Panc1 (cell line): ENCODE measurements at regions not wholly inside any gene's neighbourhood (a gene's known extent, or its start where the extent isn't known, plus 50 kb on each side); places are given as distances from the start of the nearest gene placed in this dataset.

Experiments used
- ATAC-seq: fragments of 200-7000 bp; cut with Tn5 transposase; 2 replicates; pipeline ENCODE4 v1.9.1; 2020; ENCODE audit warnings: mild to moderate bottlenecking, moderate library complexity
- BruUV-seq: library from RNA; stranded (reverse); fragments of 400-500 nt; replicated peaks from 2 replicates; lab custom pipeline; 2021; lab: Mats Ljungman, UMichigan
- CTCF ChIA-PET: fragments of 300-600 bp; sonication (Branson Sonifier 250); formaldehyde crosslinking; loops from one replicate; lab custom pipeline; 2022; ENCODE audit warnings: antibody characterized with exemption; lab: Charles Lee
- POLR2A ChIA-PET: fragments of 300-600 bp; sonication (Branson Sonifier 250); formaldehyde crosslinking; loops from one replicate; lab custom pipeline; 2022; ENCODE audit warnings: antibody characterized with exemption; lab: Charles Lee
- DNase-seq: peaks from one replicate; pipeline ENCODE4 v3.0.0-alpha.2; 2010; ENCODE audit warnings: low read depth, low spot score
- H3K27ac ChIP-seq: 2 replicates; pipeline ENCODE4 v1.5.1; 2011; ENCODE audit warnings: mild to moderate bottlenecking, low read length, inconsistent platforms
- H3K27me3 ChIP-seq: fragments of 200-500 bp; sonication (Bioruptor generic); 2 replicates; pipeline ENCODE4 v1.6.0; 2014; ENCODE audit warnings: low read length, inconsistent platforms; ENCODE audit not compliant: control insufficient read depth, insufficient read depth
- H3K36me3 ChIP-seq: fragments of 200-500 bp; sonication (Bioruptor generic); 2 replicates; pipeline ENCODE4 v1.5.1; 2014; ENCODE audit warnings: inconsistent platforms, mild to moderate bottlenecking, low read length, moderate library complexity; ENCODE audit not compliant: control insufficient read depth, insufficient read depth
- H3K4me1 ChIP-seq: 2 replicates; pipeline ENCODE4 v1.5.1; 2011; ENCODE audit warnings: inconsistent platforms, mild to moderate bottlenecking, low read length, moderate library complexity; ENCODE audit not compliant: control insufficient read depth, insufficient read depth
- H3K4me3 ChIP-seq, 2 experiments: 2 replicates each; pipeline ENCODE4 v1.5.1; 2011 to 2012; ENCODE audit warnings: low read depth in 2 of 2, low read length in 2 of 2, mild to moderate bottlenecking in 2 of 2, inconsistent platforms in 1 of 2, moderate library complexity in 1 of 2
- H3K9me3 ChIP-seq: fragments of 200-500 bp; sonication (Bioruptor generic); 2 replicates; pipeline ENCODE4 v1.5.1; 2014; ENCODE audit warnings: low read depth, mild to moderate bottlenecking, inconsistent platforms, low read length, moderate library complexity; ENCODE audit not compliant: control insufficient read depth, insufficient read depth
- CTCF ChIP-seq: fragments of 450-650 bp; IDR thresholded peaks from 2 replicates; pipeline ENCODE4 v1.5.1; 2017; ENCODE audit warnings: mild to moderate bottlenecking
- POLR2AphosphoS5 ChIP-seq: IDR thresholded peaks from 2 replicates; pipeline ENCODE4 v1.6.1; 2012; ENCODE audit warnings: mild to moderate bottlenecking, low read depth, low read length, moderate library complexity
- REST ChIP-seq, 2 experiments: IDR thresholded peaks; 2 replicates each; pipeline ENCODE4 v1.6.1; 2011 to 2012; ENCODE audit warnings: low read depth in 2 of 2, control low read depth in 1 of 2, low read length in 1 of 2, mild to moderate bottlenecking in 1 of 2, moderate library complexity in 1 of 2; ENCODE audit not compliant: insufficient read depth in 1 of 2
- SIN3A ChIP-seq: IDR thresholded peaks from 2 replicates; pipeline ENCODE4 v1.6.1; 2012; ENCODE audit warnings: low read depth, mild to moderate bottlenecking, low read length, moderate library complexity, borderline replicate concordance; ENCODE audit not compliant: insufficient read depth
- TCF7L2 ChIP-seq: IDR thresholded peaks from 2 replicates; pipeline ENCODE4 v1.6.1; 2011; ENCODE audit warnings: mild to moderate bottlenecking, low read depth, low read length, inconsistent platforms
- in situ Hi-C: cut with HindIII; loops from 2 replicates; pipeline ENCODE4 v1.10.0; 2016; ENCODE audit warnings: low sequenced_read_pairs, low pct_unique_long_range_greater_than_20kb
- intact Hi-C: fragments of 100-400 bp; cut with micrococcal nuclease; formaldehyde crosslinking; loops from one replicate; pipeline ENCODE4 v1.10.0; 2022; ENCODE audit not compliant: unreplicated experiment

- no TSS peak for BruUV-seq
- CTCF ChIA-PET: no interaction called here
- in situ Hi-C loops: no loop called here
Measured at GRCh38 chr17:33564146-33564545, 271.1 kb upstream of the ASIC2 start.

GRCh38 chr17:33567223-33567622 is 274.1 kb upstream of the ASIC2 start:
- CTCF ChIA-PET: no interaction called here
- Histone ChIP-seq H3K27me3 (no peaks in the 10 kb centered on the region), H3K4me1 (no peaks in the 10 kb centered on the region), H3K36me3 (no peaks in the 10 kb centered on the region), H3K4me3 (no peak overlapping the region), H3K27ac (no peak overlapping the region), H3K9me3 (no peaks in the 10 kb centered on the region)
- BruUV-seq: no TSS peak
- in situ Hi-C loops (no loop called here), intact Hi-C loops (no loop called here)
- POLR2A ChIA-PET: no interaction called here
- DNase-seq: no peak
- TF ChIP-seq SIN3A (no peak), CTCF (no peak), REST (IDR thresholded peaks at IDR 0.05; ENCODE audit: insufficient read depth in 1 of 2, low read depth in 2 of 2, low read length in 1 of 2) (no peak), POLR2AphosphoS5 (no peak), TCF7L2 (no peak)
- ATAC-seq: no peak

More at GRCh38 chr17:33564146-33564545, 271.1 kb upstream of the ASIC2 start:
- no peak for DNase-seq
- intact Hi-C loops: no loop called here
- ATAC-seq: no peak
- Histone ChIP-seq H3K9me3 (no peaks in the 10 kb centered on the region), H3K27me3 (peaks cover 2% of the 10 kb centered on the region; the same call in 1 of the 2 replicates), H3K36me3 (no peaks in the 10 kb centered on the region), H3K4me3 (no peak overlapping the region), H3K4me1 (no peaks in the 10 kb centered on the region; the same call in 1 of the 2 replicates), H3K27ac (no peak overlapping the region)
- POLR2A ChIA-PET: no interaction called here
- no peak for TF ChIP-seq CTCF
- no peak for TF ChIP-seq TCF7L2
- no peak for TF ChIP-seq POLR2AphosphoS5
- no peak for TF ChIP-seq REST (IDR thresholded peaks at IDR 0.05; ENCODE audit: insufficient read depth in 1 of 2, low read depth in 2 of 2, low read length in 1 of 2)
